ENCODE measurements at regions not wholly inside any gene's neighbourhood (a gene's known extent, or its start where the extent isn't known, plus 50 kb on each side); places are given as distances from the start of the nearest gene placed in this dataset.

DNA sequence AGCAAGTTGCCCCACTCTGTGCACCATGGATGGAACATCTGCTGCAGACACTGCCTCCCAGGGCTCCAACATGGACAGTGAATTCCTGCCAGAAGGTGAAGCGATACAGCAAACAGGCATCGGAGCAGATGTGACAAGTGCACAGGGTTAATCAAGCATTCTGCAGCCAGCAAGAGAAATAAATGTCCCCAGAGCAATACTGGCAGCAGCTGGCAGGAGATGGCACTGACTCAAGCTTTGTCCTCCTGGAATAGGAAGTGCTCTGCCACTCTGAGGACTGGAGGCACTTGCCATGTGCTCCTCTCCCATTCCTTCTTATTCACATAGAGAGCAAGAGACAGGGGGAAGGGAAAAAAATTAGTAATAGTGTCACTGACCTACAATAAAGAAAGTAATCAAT lies 402.7 kb upstream of the DAB1 start:
- H3K27ac ChIP-seq (ENCODE audit: low read depth, low read length): no peak overlapping the region
- peaks cover 0 to 2% (median 0%) of the 10 kb centered on the region in 5 donors for H3K9me3 ChIP-seq (ENCODE audit: control insufficient read depth in 5 of 5, low read length in 5 of 5)
- H3K9ac ChIP-seq (ENCODE audit: low read length in 5 of 5): no peak overlapping the region
- no peaks in the 10 kb centered on the region for H3K4me1 ChIP-seq (ENCODE audit: control insufficient read depth in 5 of 5, insufficient read depth in 5 of 5, low read length in 5 of 5)
- H3K36me3 ChIP-seq (ENCODE audit: control insufficient read depth in 5 of 5, insufficient read depth in 5 of 5, low read length in 5 of 5): no peaks in the 10 kb centered on the region
- no peaks in the 10 kb centered on the region for H3K27me3 ChIP-seq (ENCODE audit: control insufficient read depth in 5 of 5, insufficient read depth in 4 of 5, low read length in 5 of 5)
- no peak overlapping the region for H3K4me3 ChIP-seq (ENCODE audit: low read depth in 1 of 5, low read length in 5 of 5)

DNA sequence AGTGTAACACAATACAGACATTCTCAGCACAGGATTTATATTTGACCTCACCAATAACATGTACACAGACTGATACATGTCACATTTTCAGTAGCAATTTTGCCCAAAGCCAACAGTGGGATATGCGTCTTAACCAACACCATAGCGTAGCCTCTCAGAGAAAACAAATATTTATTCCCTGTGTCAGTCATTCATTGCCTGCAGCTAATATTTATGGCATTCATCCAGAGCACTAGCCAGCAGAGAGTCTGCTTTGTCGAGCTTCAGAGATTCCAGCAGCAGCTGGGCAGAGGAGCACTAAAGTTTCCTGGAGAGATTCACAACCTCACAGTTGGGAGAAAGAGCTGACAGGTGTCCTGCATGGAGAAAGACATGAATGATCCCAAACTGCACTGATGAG lies 400.7 kb upstream of the DAB1 start:
- Histone ChIP-seq H3K27ac (ENCODE audit: low read depth, low read length) (no peak overlapping the region), H3K4me1 (ENCODE audit: control insufficient read depth in 5 of 5, insufficient read depth in 5 of 5, low read length in 5 of 5) (no peaks in the 10 kb centered on the region), H3K36me3 (ENCODE audit: control insufficient read depth in 5 of 5, insufficient read depth in 5 of 5, low read length in 5 of 5) (no peaks in the 10 kb centered on the region), H3K4me3 (ENCODE audit: low read depth in 1 of 5, low read length in 5 of 5) (no peak overlapping the region), H3K27me3 (ENCODE audit: control insufficient read depth in 5 of 5, insufficient read depth in 4 of 5, low read length in 5 of 5) (no peaks in the 10 kb centered on the region), H3K9ac (ENCODE audit: low read length in 5 of 5) (no peak overlapping the region), H3K9me3 (ENCODE audit: control insufficient read depth in 5 of 5, low read length in 5 of 5) (no peaks in the 10 kb centered on the region)

DNA sequence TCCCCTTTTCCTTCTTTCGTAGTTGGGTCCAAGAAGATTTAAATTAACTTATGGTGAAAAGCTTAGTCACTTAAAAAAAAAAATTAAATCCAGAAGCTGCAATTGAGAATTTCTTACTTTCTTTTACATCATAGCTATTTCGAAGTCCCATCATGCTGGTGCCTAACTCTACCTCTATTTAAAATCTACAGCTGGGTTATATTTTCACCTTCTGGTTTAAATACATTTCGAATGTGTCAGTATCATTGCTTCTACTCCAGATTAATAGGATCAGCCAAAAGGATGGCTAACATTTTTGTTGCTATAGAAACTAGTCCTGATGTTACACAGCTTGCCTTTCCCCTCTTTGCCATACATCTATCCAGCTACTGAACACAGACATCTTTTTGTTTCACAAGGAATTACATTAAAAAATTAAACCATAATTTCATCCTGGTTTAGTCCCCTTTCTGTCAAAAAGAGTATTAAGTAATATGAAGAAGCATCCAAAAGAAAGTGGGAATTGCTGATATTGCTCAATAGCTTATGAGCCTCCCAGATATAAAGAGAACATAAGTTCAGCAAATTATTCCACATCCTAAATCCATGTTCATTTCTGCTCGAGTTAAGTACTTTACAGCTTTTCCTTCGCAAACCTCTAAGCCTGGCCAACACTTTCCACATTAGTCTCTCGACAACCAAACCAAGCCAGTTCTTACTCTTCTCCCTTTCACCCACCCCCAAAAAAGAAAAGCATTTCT lies 396.7 kb upstream of the DAB1 start:
- Histone ChIP-seq H3K27ac (ENCODE audit: low read depth, low read length) (no peak overlapping the region), H3K9me3 (ENCODE audit: control insufficient read depth in 5 of 5, low read length in 5 of 5) (no peaks in the 10 kb centered on the region), H3K4me3 (ENCODE audit: low read depth in 1 of 5, low read length in 5 of 5) (no peak overlapping the region), H3K4me1 (ENCODE audit: control insufficient read depth in 5 of 5, insufficient read depth in 5 of 5, low read length in 5 of 5) (no peaks in the 10 kb centered on the region), H3K27me3 (ENCODE audit: control insufficient read depth in 5 of 5, insufficient read depth in 4 of 5, low read length in 5 of 5) (peaks cover 0 to 2% (median 0%) of the 10 kb centered on the region in 5 donors), H3K9ac (ENCODE audit: low read length in 5 of 5) (no peak overlapping the region), H3K36me3 (ENCODE audit: control insufficient read depth in 5 of 5, insufficient read depth in 5 of 5, low read length in 5 of 5) (no peaks in the 10 kb centered on the region)

- no peaks in the 10 kb centered on the region for H3K9me3 ChIP-seq (ENCODE audit: control insufficient read depth in 5 of 5, low read length in 5 of 5)
- peaks cover 0 to 2% (median 0%) of the 10 kb centered on the region in 5 donors for H3K27me3 ChIP-seq (ENCODE audit: control insufficient read depth in 5 of 5, insufficient read depth in 4 of 5, low read length in 5 of 5)
- H3K4me3 ChIP-seq (ENCODE audit: low read depth in 1 of 5, low read length in 5 of 5): no peak overlapping the region
- H3K27ac ChIP-seq (ENCODE audit: low read depth, low read length): no peak overlapping the region
- no peaks in the 10 kb centered on the region for H3K4me1 ChIP-seq (ENCODE audit: control insufficient read depth in 5 of 5, insufficient read depth in 5 of 5, low read length in 5 of 5)
- no peaks in the 10 kb centered on the region for H3K36me3 ChIP-seq (ENCODE audit: control insufficient read depth in 5 of 5, insufficient read depth in 5 of 5, low read length in 5 of 5)
- no peak overlapping the region for H3K9ac ChIP-seq (ENCODE audit: low read length in 5 of 5)
These were observed 396.0 kb upstream of the DAB1 start for GRCh38 chr1:57819893-57820292.

DNA sequence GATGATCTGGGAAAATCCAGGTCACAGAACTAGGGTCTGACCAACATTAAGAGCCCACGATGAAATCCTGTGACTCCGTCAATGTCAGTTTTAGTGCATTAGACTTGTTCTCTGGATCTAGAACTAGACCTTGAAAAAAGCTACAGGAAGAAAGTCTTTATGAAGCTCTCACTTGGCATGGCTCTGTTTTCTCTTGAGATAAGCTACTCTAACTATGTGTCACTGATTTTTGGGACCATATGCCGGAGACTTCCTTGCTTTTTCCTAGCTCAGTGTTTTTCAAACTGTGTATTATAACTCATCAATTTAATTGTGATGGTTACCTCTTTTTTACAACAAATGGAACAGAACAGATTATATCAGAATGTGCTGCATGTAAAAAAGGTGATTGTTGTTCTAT lies 379.7 kb upstream of the DAB1 start:
- H3K4me3 ChIP-seq (ENCODE audit: low read depth in 1 of 5, low read length in 5 of 5): no peak overlapping the region
- H3K9me3 ChIP-seq (ENCODE audit: control insufficient read depth in 5 of 5, low read length in 5 of 5): peaks cover 0 to 3% (median 0%) of the 10 kb centered on the region in 5 donors
- no peaks in the 10 kb centered on the region for H3K4me1 ChIP-seq (ENCODE audit: control insufficient read depth in 5 of 5, insufficient read depth in 5 of 5, low read length in 5 of 5)
- no peak overlapping the region for H3K9ac ChIP-seq (ENCODE audit: low read length in 5 of 5)
- no peaks in the 10 kb centered on the region for H3K36me3 ChIP-seq (ENCODE audit: control insufficient read depth in 5 of 5, insufficient read depth in 5 of 5, low read length in 5 of 5)
- H3K27me3 ChIP-seq (ENCODE audit: control insufficient read depth in 5 of 5, insufficient read depth in 4 of 5, low read length in 5 of 5): no peaks in the 10 kb centered on the region
- no peak overlapping the region for H3K27ac ChIP-seq (ENCODE audit: low read depth, low read length)

- Histone ChIP-seq H3K36me3 (ENCODE audit: control insufficient read depth in 5 of 5, insufficient read depth in 5 of 5, low read length in 5 of 5) (no peaks in the 10 kb centered on the region), H3K9ac (ENCODE audit: low read length in 5 of 5) (no peak overlapping the region), H3K27me3 (ENCODE audit: control insufficient read depth in 5 of 5, insufficient read depth in 4 of 5, low read length in 5 of 5) (no peaks in the 10 kb centered on the region), H3K27ac (ENCODE audit: low read depth, low read length) (no peak overlapping the region), H3K4me1 (ENCODE audit: control insufficient read depth in 5 of 5, insufficient read depth in 5 of 5, low read length in 5 of 5) (no peaks in the 10 kb centered on the region), H3K4me3 (ENCODE audit: low read depth in 1 of 5, low read length in 5 of 5) (no peak overlapping the region), H3K9me3 (ENCODE audit: control insufficient read depth in 5 of 5, low read length in 5 of 5) (peaks cover 0 to 3% (median 0%) of the 10 kb centered on the region in 5 donors)
These were observed 376.5 kb upstream of the DAB1 start for GRCh38 chr1:57800376-57800775.

GRCh38 chr1:57799490-57800115 lies 375.7 kb upstream of the DAB1 start:
- no peak overlapping the region for H3K27ac ChIP-seq (ENCODE audit: low read depth, low read length)
- H3K27me3 ChIP-seq (ENCODE audit: control insufficient read depth in 5 of 5, insufficient read depth in 4 of 5, low read length in 5 of 5): no peaks in the 10 kb centered on the region
- H3K9me3 ChIP-seq (ENCODE audit: control insufficient read depth in 5 of 5, low read length in 5 of 5): peaks cover 0 to 3% (median 0%) of the 10 kb centered on the region in 5 donors
- H3K36me3 ChIP-seq (ENCODE audit: control insufficient read depth in 5 of 5, insufficient read depth in 5 of 5, low read length in 5 of 5): no peaks in the 10 kb centered on the region
- H3K9ac ChIP-seq (ENCODE audit: low read length in 5 of 5): no peak overlapping the region
- no peak overlapping the region for H3K4me3 ChIP-seq (ENCODE audit: low read depth in 1 of 5, low read length in 5 of 5)
- no peaks in the 10 kb centered on the region for H3K4me1 ChIP-seq (ENCODE audit: control insufficient read depth in 5 of 5, insufficient read depth in 5 of 5, low read length in 5 of 5)

GRCh38 chr1:57798543-57798942 lies 374.7 kb upstream of the DAB1 start:
- Histone ChIP-seq H3K27ac (ENCODE audit: low read depth, low read length) (no peak overlapping the region), H3K4me3 (ENCODE audit: low read depth in 1 of 5, low read length in 5 of 5) (no peak overlapping the region), H3K36me3 (ENCODE audit: control insufficient read depth in 5 of 5, insufficient read depth in 5 of 5, low read length in 5 of 5) (no peaks in the 10 kb centered on the region), H3K9me3 (ENCODE audit: control insufficient read depth in 5 of 5, low read length in 5 of 5) (peaks cover 0 to 3% (median 0%) of the 10 kb centered on the region in 5 donors), H3K9ac (ENCODE audit: low read length in 5 of 5) (no peak overlapping the region), H3K27me3 (ENCODE audit: control insufficient read depth in 5 of 5, insufficient read depth in 4 of 5, low read length in 5 of 5) (no peaks in the 10 kb centered on the region), H3K4me1 (ENCODE audit: control insufficient read depth in 5 of 5, insufficient read depth in 5 of 5, low read length in 5 of 5) (no peaks in the 10 kb centered on the region)

GRCh38 chr1:57797084-57797483 lies 373.2 kb upstream of the DAB1 start:
- no peaks in the 10 kb centered on the region for H3K36me3 ChIP-seq (ENCODE audit: control insufficient read depth in 5 of 5, insufficient read depth in 5 of 5, low read length in 5 of 5)
- H3K9ac ChIP-seq (ENCODE audit: low read length in 5 of 5): no peak overlapping the region
- H3K27me3 ChIP-seq (ENCODE audit: control insufficient read depth in 5 of 5, insufficient read depth in 4 of 5, low read length in 5 of 5): no peaks in the 10 kb centered on the region
- H3K4me1 ChIP-seq (ENCODE audit: control insufficient read depth in 5 of 5, insufficient read depth in 5 of 5, low read length in 5 of 5): no peaks in the 10 kb centered on the region
- no peak overlapping the region for H3K27ac ChIP-seq (ENCODE audit: low read depth, low read length)
- no peak overlapping the region for H3K4me3 ChIP-seq (ENCODE audit: low read depth in 1 of 5, low read length in 5 of 5)
- no peaks in the 10 kb centered on the region for H3K9me3 ChIP-seq (ENCODE audit: control insufficient read depth in 5 of 5, low read length in 5 of 5)

GRCh38 chr1:57796616-57797015 lies 372.8 kb upstream of the DAB1 start:
- Histone ChIP-seq H3K9ac (ENCODE audit: low read length in 5 of 5) (no peak overlapping the region), H3K36me3 (ENCODE audit: control insufficient read depth in 5 of 5, insufficient read depth in 5 of 5, low read length in 5 of 5) (no peaks in the 10 kb centered on the region), H3K9me3 (ENCODE audit: control insufficient read depth in 5 of 5, low read length in 5 of 5) (no peaks in the 10 kb centered on the region), H3K4me3 (ENCODE audit: low read depth in 1 of 5, low read length in 5 of 5) (no peak overlapping the region), H3K4me1 (ENCODE audit: control insufficient read depth in 5 of 5, insufficient read depth in 5 of 5, low read length in 5 of 5) (no peaks in the 10 kb centered on the region), H3K27me3 (ENCODE audit: control insufficient read depth in 5 of 5, insufficient read depth in 4 of 5, low read length in 5 of 5) (no peaks in the 10 kb centered on the region), H3K27ac (ENCODE audit: low read depth, low read length) (no peak overlapping the region)

Measured in subcutaneous abdominal adipose tissue (tissue), 5 donors.